ENCODE measurements at regions not wholly inside any gene's neighbourhood (a gene's known extent, or its start where the extent isn't known, plus 50 kb on each side); places are given as distances from the start of the nearest gene placed in this dataset.
A peak's percentile ranks its signal among the peaks of the same experiment; 100 is the strongest.

DNA sequence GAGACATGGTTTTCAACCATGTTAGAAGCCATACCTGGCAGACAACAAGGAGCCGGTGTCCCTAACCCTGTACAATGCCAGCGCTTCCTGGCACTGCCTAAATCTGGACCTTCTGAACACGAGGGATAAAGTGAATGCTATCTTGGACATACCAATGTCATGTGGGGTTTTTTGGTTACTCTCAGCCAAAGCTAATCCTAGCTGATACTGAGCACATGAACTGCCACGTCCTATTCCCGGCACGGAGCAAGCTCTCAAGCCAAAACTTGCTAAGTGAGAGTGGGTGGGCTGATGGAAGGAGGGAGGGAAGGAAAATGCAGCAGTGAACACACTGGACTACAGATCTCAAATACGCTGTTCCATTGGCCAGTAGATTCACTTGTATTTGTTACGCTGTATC, 226.1 kb downstream of the BCOR start:
- no peak overlapping the region for H3K27ac ChIP-seq (ENCODE audit: insufficient read depth, low read length, poor library complexity, severe bottlenecking)
- H3K36me3 ChIP-seq (ENCODE audit: control insufficient read depth, insufficient read depth, low read length) = no peaks in the 10 kb centered on the region
- no peak overlapping the region for H3K4me3 ChIP-seq (ENCODE audit: insufficient read depth, low read depth, low read length, poor library complexity, severe bottlenecking)
- H3K27me3 ChIP-seq (replicated peaks; ENCODE audit: control insufficient read depth, insufficient read depth, low read length, poor library complexity, severe bottlenecking) = no peaks in the 10 kb centered on the region
- peaks cover 7% of the 10 kb centered on the region for H3K4me1 ChIP-seq (ENCODE audit: control insufficient read depth, insufficient read depth, low read length, poor library complexity, severe bottlenecking)
- no peaks in the 10 kb centered on the region for H3K9me3 ChIP-seq (ENCODE audit: control insufficient read depth, low read length)
- no peak for DNase-seq

DNA sequence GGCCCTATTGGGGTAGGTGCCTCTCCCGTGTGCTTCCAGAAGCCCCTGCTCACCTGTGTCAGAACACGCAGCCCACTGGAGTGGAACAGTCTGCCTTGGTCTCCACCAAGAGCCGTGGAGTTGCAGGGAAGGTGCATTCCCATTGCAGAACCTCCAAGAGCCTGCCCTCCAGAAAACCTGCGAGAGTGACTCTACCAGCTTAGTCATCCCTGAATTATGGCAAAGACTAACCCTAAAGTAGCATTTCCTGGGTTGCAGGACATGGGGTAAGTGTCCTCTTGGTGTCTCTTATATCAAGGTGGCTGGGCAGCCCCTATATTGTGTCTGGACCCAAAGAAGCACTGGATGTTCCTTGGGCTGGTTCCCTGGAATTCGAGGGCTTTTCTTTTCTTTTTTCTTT, 224.6 kb downstream of the BCOR start:
- H3K9me3 ChIP-seq (ENCODE audit: control insufficient read depth, low read length) = no peaks in the 10 kb centered on the region
- peaks cover 7% of the 10 kb centered on the region for H3K4me1 ChIP-seq (ENCODE audit: control insufficient read depth, insufficient read depth, low read length, poor library complexity, severe bottlenecking)
- H3K27me3 ChIP-seq (replicated peaks; ENCODE audit: control insufficient read depth, insufficient read depth, low read length, poor library complexity, severe bottlenecking) = no peaks in the 10 kb centered on the region
- no peak for DNase-seq
- no peak overlapping the region for H3K27ac ChIP-seq (ENCODE audit: insufficient read depth, low read length, poor library complexity, severe bottlenecking)
- no peak overlapping the region for H3K4me3 ChIP-seq (ENCODE audit: insufficient read depth, low read depth, low read length, poor library complexity, severe bottlenecking)
- H3K36me3 ChIP-seq (ENCODE audit: control insufficient read depth, insufficient read depth, low read length) = no peaks in the 10 kb centered on the region

DNA sequence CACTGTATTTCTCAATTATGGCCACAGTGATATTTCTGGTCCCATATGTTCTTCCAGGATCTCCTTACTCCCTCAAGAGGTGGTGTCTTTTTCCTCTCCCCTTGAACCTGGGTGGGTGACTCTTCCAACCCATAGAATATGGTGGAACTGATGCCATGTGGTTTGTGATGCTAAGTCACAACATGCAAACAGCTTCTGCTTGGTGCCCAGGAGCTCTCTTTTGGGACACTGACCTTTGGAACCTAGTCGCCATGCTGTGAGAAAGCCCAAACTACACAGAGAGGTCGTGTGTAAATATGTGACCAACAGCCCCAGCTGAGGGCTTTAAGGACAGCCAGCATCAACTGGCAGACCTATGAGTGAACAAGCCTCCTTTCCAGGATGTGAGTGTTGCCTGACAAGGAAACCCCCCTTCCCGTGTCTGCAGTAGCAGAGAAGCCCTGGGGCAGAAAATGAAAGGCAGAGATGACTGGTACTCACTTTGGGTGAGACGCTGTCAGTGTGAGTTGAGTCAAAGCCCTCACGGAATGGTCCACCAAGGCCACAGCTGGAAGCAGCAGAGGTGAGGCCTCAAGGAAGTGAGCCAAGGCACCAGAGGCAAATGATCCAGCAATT, 223.4 kb downstream of the BCOR start:
- Histone ChIP-seq H3K9me3 (ENCODE audit: control insufficient read depth, low read length) (no peaks in the 10 kb centered on the region), H3K4me1 (ENCODE audit: control insufficient read depth, insufficient read depth, low read length, poor library complexity, severe bottlenecking) (peaks cover 7% of the 10 kb centered on the region), H3K27ac (ENCODE audit: insufficient read depth, low read length, poor library complexity, severe bottlenecking) (no peak overlapping the region), H3K36me3 (ENCODE audit: control insufficient read depth, insufficient read depth, low read length) (no peaks in the 10 kb centered on the region), H3K27me3 (replicated peaks; ENCODE audit: control insufficient read depth, insufficient read depth, low read length, poor library complexity, severe bottlenecking) (no peaks in the 10 kb centered on the region), H3K4me3 (ENCODE audit: insufficient read depth, low read depth, low read length, poor library complexity, severe bottlenecking) (no peak overlapping the region)
- peak in 1 of 3 donors; percentile 14 for DNase-seq

DNA sequence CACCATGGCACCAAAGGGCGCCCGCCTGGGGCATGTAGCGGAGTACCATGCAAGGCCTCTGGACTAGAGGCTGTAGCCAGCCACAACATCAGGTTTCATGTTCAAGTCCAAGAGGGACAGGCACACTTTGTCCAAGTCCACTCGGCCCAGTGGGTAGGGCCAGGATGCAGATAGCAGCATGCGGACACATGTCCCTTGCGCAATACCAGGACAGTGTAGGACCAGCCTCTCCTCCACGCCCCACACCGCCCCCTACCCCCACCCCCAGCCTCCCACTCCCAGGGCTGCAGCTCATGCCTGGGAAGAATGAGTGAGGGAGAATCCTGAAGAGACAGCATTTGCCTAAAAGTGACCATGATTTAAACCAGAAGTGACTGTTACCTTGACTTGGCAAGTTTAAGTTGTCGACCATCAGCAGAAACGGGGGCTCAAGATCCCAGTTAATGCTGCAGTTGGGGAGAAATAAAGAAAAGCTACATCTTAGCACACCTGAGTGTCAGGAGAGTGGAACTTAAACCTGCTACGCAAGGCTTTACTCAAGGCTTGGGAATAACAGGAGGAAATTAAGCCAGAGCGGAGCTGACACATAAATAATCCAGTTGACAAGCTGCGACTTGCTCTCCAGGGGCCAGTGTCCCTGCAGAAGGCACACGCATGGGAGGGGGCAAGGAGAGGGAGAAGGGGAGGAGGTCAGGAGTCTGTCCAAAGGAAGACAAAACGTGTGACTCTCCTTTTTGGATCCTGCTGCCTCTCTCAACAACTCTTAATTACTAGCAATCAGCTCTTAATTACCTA, 221.7 kb downstream of the BCOR start:
- Histone ChIP-seq H3K4me3 (ENCODE audit: insufficient read depth, low read depth, low read length, poor library complexity, severe bottlenecking) (no peak overlapping the region), H3K27ac (ENCODE audit: insufficient read depth, low read length, poor library complexity, severe bottlenecking) (no peak overlapping the region), H3K36me3 (ENCODE audit: control insufficient read depth, insufficient read depth, low read length) (no peaks in the 10 kb centered on the region), H3K27me3 (replicated peaks; ENCODE audit: control insufficient read depth, insufficient read depth, low read length, poor library complexity, severe bottlenecking) (no peaks in the 10 kb centered on the region), H3K9me3 (ENCODE audit: control insufficient read depth, low read length) (no peaks in the 10 kb centered on the region), H3K4me1 (ENCODE audit: control insufficient read depth, insufficient read depth, low read length, poor library complexity, severe bottlenecking) (peaks cover 2% of the 10 kb centered on the region)
- no peak for DNase-seq

DNA sequence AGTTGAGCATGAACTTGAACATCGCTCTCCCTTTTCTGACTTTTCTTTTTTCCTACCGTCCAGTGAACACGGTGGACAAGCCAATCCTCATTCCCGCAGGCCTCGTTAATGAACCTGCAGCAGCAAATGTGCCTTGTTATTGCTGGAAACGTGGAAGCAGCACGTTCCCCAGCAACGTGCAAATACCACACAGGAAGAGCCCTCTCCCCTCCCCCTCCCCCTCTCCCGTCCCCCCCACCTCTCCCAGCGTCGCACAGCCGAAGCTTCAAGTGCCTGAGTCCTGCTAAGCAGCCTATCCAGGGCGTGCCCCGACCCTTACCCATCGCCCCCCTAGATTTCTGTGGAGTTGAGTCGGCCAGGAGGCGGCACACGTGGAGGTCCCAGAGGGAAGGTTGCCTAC, 219.9 kb downstream of the BCOR start:
- Histone ChIP-seq H3K4me3 (ENCODE audit: insufficient read depth, low read depth, low read length, poor library complexity, severe bottlenecking) (no peak overlapping the region), H3K27me3 (replicated peaks; ENCODE audit: control insufficient read depth, insufficient read depth, low read length, poor library complexity, severe bottlenecking) (no peaks in the 10 kb centered on the region), H3K36me3 (ENCODE audit: control insufficient read depth, insufficient read depth, low read length) (no peaks in the 10 kb centered on the region), H3K9me3 (ENCODE audit: control insufficient read depth, low read length) (no peaks in the 10 kb centered on the region), H3K27ac (ENCODE audit: insufficient read depth, low read length, poor library complexity, severe bottlenecking) (no peak overlapping the region), H3K4me1 (ENCODE audit: control insufficient read depth, insufficient read depth, low read length, poor library complexity, severe bottlenecking) (no peaks in the 10 kb centered on the region)
- no peak for DNase-seq

DNA sequence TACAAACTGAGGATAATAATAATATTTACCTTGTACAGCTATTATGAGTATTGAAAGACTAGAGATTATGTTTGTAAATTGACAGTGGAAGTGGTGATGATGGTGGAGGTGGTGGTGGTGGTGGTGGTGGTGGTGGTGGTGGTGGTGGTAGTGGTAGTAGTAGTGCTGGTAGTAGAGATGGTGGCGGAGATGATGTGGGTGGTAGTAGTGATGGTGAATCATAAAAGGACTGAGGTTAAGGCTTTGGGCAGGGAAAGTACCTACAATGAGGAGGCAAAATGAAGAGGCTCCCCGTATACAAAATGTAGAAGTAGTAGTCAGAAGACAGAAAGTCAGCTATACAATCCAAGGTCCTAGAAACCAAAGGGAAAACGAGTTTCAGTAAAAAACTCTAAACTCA, 214.1 kb downstream of the BCOR start:
- Histone ChIP-seq H3K27ac (ENCODE audit: insufficient read depth, low read length, poor library complexity, severe bottlenecking) (no peak overlapping the region), H3K9me3 (ENCODE audit: control insufficient read depth, low read length) (no peaks in the 10 kb centered on the region), H3K27me3 (replicated peaks; ENCODE audit: control insufficient read depth, insufficient read depth, low read length, poor library complexity, severe bottlenecking) (no peaks in the 10 kb centered on the region), H3K4me1 (ENCODE audit: control insufficient read depth, insufficient read depth, low read length, poor library complexity, severe bottlenecking) (no peaks in the 10 kb centered on the region), H3K36me3 (ENCODE audit: control insufficient read depth, insufficient read depth, low read length) (no peaks in the 10 kb centered on the region), H3K4me3 (ENCODE audit: insufficient read depth, low read depth, low read length, poor library complexity, severe bottlenecking) (no peak overlapping the region)
- DNase-seq = peak in 1 of 3 donors; percentile 3

DNA sequence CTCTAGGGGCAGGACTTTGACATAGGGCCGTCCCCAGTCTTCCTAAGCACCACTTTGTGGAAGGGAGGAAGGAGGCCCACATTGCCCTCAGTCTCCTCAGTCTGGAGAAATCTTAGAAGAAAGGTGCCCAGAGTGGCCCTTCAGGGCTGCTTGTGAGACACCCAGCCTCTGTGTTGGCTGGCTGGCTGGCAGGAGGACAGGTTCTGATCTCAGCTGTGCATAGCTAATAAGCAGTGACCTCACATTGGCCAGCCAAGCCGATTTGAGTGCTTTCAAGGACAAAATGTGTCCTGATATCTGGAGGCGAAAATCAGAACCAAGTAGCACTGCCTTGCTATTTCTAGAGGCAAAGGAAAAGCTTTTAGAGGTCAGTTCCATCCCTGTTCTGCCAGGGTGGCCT, 211.5 kb downstream of the BCOR start:
- H3K27ac ChIP-seq (ENCODE audit: insufficient read depth, low read length, poor library complexity, severe bottlenecking) = no peak overlapping the region
- DNase-seq = no peak
- no peaks in the 10 kb centered on the region for H3K9me3 ChIP-seq (ENCODE audit: control insufficient read depth, low read length)
- H3K36me3 ChIP-seq (ENCODE audit: control insufficient read depth, insufficient read depth, low read length) = no peaks in the 10 kb centered on the region
- H3K4me1 ChIP-seq (ENCODE audit: control insufficient read depth, insufficient read depth, low read length, poor library complexity, severe bottlenecking) = no peaks in the 10 kb centered on the region
- H3K4me3 ChIP-seq (ENCODE audit: insufficient read depth, low read depth, low read length, poor library complexity, severe bottlenecking) = no peak overlapping the region
- no peaks in the 10 kb centered on the region for H3K27me3 ChIP-seq (replicated peaks; ENCODE audit: control insufficient read depth, insufficient read depth, low read length, poor library complexity, severe bottlenecking)

DNA sequence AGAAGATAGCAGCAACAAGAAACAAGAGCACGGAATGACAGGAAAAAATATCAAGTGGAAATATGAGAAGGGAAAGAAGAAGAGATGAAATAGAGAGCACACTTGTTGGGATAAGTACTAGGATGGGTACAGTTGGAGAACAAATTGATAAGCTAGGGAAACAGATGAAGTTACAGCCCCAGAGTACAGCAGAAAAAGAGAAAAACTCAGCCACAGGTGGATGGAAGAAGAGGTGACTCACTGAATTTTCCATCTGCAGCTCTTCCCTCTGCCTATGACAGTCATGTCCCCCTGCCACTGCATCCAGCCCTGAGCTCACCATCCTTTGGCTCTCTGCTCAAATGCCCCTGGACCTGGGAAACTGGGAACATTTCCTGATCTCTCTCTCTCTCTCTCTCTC, 209.0 kb downstream of the BCOR start:
- H3K27me3 ChIP-seq (replicated peaks; ENCODE audit: control insufficient read depth, insufficient read depth, low read length, poor library complexity, severe bottlenecking) = no peaks in the 10 kb centered on the region
- no peaks in the 10 kb centered on the region for H3K36me3 ChIP-seq (ENCODE audit: control insufficient read depth, insufficient read depth, low read length)
- H3K9me3 ChIP-seq (ENCODE audit: control insufficient read depth, low read length) = no peaks in the 10 kb centered on the region
- H3K27ac ChIP-seq (ENCODE audit: insufficient read depth, low read length, poor library complexity, severe bottlenecking) = no peak overlapping the region
- peaks cover 2% of the 10 kb centered on the region for H3K4me1 ChIP-seq (ENCODE audit: control insufficient read depth, insufficient read depth, low read length, poor library complexity, severe bottlenecking)
- no peak overlapping the region for H3K4me3 ChIP-seq (ENCODE audit: insufficient read depth, low read depth, low read length, poor library complexity, severe bottlenecking)
- DNase-seq = no peak

DNA sequence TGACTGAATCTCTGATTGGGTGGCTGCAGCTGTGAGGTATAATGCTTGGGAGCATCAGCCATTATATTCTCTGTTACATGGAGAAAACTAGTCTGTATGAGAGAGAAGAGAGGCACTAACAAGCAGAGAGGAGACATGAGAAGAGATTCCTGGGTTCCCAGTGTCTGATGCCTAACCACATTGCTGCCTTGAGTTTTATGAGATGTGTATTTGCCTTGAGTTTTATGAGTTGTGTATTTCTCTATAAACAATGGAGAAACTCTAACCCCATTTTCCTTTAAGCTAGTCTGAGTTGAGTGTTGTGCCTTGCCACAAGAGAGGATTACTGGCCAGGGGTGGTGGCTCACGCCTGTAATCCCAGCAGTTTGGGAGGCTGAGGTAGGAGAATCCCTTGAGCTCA, 208.1 kb downstream of the BCOR start:
- no peak for DNase-seq
- H3K4me3 ChIP-seq (ENCODE audit: insufficient read depth, low read depth, low read length, poor library complexity, severe bottlenecking) = no peak overlapping the region
- H3K4me1 ChIP-seq (ENCODE audit: control insufficient read depth, insufficient read depth, low read length, poor library complexity, severe bottlenecking) = peaks cover 2% of the 10 kb centered on the region
- H3K9me3 ChIP-seq (ENCODE audit: control insufficient read depth, low read length) = no peaks in the 10 kb centered on the region
- H3K36me3 ChIP-seq (ENCODE audit: control insufficient read depth, insufficient read depth, low read length) = no peaks in the 10 kb centered on the region
- H3K27ac ChIP-seq (ENCODE audit: insufficient read depth, low read length, poor library complexity, severe bottlenecking) = no peak overlapping the region
- no peaks in the 10 kb centered on the region for H3K27me3 ChIP-seq (replicated peaks; ENCODE audit: control insufficient read depth, insufficient read depth, low read length, poor library complexity, severe bottlenecking)

DNA sequence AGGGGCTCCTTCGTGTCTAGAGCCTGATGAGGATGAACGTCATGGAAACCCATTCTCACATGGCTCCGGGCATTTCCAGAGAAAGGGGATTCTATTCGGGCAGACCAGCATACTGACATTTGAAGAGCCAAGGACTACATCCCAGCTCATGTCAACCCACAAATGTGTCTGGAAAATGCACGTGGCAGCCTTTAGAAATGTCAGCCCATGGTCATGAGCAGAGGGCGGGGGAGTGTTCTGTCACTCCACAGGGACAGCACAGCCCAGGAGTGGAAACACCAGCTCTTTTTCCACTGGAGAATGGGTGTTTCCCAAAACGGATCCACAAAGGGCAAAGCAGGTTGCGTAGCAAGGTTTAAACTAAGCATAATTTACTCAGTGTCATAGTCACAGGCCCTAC, 207.0 kb downstream of the BCOR start:
- Histone ChIP-seq H3K27ac (ENCODE audit: insufficient read depth, low read length, poor library complexity, severe bottlenecking) (no peak overlapping the region), H3K4me3 (ENCODE audit: insufficient read depth, low read depth, low read length, poor library complexity, severe bottlenecking) (no peak overlapping the region), H3K36me3 (ENCODE audit: control insufficient read depth, insufficient read depth, low read length) (no peaks in the 10 kb centered on the region), H3K27me3 (replicated peaks; ENCODE audit: control insufficient read depth, insufficient read depth, low read length, poor library complexity, severe bottlenecking) (no peaks in the 10 kb centered on the region), H3K9me3 (ENCODE audit: control insufficient read depth, low read length) (no peaks in the 10 kb centered on the region), H3K4me1 (ENCODE audit: control insufficient read depth, insufficient read depth, low read length, poor library complexity, severe bottlenecking) (peaks cover 2% of the 10 kb centered on the region)
- DNase-seq = no peak
